ENCODE measurements at regions not wholly inside any gene's neighbourhood (a gene's known extent, or its start where the extent isn't known, plus 50 kb on each side); places are given as distances from the start of the nearest gene placed in this dataset.
"Not testable (repeated sequence)": the region's sequence is repeated elsewhere in the genome, so short reads cannot be mapped to it uniquely, and the experiment has no call there.

DNA sequence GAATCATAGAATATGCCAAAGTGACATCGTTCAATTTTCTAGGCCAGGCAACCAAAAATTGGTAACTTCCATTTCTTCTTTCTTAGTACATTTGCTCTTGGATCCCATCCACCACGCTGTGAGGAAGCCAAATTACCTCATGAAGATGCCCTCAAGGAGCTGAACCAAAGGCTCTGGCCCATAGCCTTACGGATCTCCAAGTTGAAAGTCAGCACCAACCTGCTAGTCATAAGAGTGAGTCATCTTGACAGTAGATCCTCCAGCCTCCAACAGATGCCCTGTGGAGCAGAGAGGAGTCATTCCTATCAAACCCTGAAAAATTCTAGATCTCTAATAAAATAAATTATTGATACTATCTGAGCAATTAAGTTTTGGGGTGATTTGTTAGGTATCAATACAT is 322.5 kb upstream of the COL8A1 start:
- no peak for DNase-seq (ENCODE audit: low read depth)

DNA sequence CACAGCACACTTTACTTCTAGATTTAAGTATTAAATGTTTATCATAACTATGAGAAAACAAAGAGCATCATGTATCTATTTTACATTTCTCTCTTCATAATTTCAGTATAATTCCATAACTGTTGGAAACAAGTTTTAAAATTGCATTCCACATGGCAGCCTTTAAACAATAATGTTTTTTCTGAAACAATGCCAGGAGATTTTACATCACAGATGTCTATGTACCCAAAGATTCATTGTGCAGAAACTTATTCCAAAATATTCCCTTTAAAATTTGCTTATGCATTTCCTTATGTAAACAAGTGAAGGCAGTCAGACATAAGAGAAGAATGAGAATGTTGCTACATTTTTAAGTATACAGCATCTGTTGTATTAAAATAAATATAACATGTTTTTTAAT is 324.9 kb upstream of the COL8A1 start:
- no peak for DNase-seq (ENCODE audit: low read depth)

DNA sequence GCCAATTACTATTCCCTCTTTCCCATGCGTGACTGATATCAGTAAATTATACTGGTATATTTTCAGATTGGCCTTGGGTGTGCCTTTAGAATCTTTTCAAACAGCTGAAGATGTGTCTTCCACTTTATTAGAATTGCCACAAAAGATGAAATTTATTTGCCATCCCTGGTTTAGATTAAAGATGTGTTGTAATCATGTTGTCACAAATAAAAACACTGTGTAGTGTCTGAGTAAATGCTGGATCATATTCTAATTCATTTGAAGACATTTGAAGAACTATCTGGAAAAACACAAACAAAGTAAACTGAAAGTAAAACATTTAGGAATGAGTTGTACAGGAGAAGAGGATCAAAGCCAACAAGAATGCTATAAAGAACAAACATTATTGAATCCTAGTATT is 339.7 kb upstream of the COL8A1 start:
- DNase-seq (ENCODE audit: low read depth): no peak

DNA sequence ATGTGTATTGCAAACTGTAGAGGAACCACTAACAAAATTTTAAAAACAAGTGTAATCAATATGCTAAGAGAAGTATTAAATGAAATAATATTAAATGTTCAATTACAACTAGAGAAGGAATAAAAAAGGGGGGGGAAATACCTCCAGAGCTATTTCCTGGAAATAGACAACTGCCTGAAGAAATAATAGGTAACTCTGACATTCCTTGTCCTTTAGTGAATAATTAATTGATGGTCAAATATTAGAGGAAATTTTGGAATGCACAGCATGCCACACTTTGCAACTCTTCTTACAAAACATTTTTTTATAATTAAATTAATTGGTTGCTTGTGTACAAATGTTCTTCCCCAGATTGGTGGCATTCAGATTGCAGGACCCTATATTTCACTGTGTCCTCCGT is 342.6 kb upstream of the COL8A1 start:
- DNase-seq (ENCODE audit: low read depth): no peak

DNA sequence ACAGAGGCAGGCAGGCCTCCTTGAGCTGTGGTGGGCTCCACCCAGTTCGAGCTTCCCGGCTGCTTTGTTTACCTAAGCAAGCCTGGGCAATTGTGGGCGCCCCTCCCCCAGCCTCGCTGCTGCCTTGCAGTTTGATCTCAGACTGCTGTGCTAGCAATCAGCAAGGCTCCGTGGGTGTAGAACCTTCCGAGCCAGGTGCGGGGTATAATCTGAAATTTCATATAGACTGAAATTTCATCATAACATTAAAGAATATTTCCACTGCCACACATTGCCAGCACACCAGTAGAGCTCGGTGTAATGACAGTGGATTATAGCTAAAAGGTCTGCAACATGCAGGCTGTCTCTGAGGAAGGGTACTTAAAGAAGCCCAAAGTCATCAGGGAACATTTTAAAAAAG is 344.3 kb upstream of the COL8A1 start:
- not testable (repeated sequence) for DNase-seq (ENCODE audit: low read depth)

DNA sequence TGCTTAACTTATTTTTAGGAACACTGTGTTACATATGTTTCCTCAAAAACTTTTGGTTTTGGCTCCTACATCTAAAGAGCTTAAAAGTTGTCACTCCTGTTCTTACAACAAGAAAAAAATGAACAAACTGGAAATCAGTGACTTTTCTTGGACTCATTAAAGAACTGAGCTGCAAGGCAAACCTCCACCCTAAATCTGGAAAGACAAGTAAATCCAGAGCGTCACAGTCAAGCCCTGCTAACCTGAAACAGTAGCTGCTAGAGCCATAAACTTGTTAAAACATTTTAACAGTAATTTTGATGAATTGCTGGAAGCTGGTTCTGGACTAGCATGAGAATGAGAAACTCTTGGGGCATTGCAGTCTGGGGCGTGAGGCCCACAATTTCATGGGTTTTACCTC is 350.5 kb upstream of the COL8A1 start:
- DNase-seq (ENCODE audit: low read depth): no peak

DNA sequence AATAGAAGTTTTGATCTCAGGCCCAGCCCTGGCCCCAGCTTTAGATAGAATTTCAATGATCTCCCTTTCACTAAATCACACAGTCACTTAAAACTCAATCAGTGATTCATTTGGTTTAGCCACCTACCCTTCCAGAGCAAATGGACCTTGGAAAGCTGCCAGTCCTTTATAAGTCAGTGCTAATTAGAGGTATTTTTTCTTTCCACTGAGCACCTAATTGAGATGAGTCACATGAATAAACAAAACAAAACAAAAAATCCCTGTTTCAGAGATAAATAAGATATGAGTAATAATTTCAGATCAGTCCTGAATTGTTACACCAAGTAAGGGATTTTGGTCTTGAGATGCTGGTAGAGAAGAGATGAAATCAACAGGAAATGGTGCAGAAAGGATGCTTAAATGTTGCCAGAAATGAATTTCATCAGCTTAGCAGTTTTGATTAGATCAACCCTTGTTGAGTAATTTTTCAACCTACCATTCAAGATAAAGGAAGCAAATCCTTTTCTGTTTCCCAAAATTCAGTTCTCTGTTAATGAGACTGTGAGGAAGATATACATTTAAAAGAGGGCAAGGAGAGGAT is 352.0 kb upstream of the COL8A1 start:
- peak; percentile 8 for DNase-seq (ENCODE audit: low read depth)

DNA sequence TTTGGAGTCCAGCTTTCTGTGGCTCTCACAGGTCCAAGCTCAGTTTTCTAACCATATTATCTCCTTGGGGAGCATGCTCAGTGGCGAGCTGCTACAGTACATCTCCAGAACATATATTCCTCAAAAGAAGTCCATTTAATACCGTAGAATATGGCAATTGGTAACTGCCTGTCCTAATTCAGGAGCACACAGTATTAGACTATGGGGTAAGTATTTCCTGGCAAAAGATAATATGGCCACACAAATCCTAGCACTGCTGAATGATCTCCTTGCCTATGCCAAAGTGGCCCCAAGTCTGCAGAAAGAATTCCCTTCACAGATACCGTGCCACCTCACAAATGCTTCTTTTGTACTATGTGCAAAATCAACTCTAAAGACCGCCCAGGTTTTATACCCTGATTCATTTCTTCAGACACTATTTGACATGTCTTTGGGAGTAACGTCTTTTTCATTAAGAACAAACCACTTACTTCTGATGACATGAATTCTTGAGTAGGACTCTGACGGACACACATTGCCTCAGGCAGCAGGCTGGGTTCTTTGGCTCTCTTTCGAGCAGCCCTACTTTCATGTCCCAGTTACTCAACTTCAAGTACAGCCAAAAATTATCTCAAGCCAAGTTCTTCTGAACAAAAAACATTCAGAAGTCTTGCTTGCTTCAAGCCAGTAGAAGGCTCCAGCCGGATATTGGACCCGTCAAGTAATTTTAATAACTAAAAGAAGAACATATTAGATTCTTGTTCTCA is 368.3 kb upstream of the DCBLD2 start:
- DNase-seq (ENCODE audit: low read depth): no peak

DNA sequence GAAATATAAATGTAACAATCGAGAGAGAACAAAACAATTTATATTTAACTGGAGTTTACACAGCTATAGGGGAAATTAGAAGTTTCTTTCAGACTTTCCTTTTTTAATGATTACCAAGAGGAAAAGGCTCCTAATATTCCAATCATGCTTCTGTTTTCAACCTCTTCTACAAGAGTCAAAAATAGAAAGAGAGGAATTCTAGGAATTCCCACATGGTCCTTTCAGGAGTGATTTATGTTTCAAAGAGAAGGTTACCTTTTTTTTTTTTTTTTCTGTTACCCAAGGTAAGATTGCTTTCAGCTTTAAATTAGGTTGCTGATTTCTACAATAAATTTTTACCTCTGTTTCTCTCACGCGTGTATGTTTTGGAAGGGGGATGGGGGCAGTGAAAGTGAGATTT is 355.3 kb upstream of the DCBLD2 start:
- DNase-seq (ENCODE audit: low read depth): no peak

DNA sequence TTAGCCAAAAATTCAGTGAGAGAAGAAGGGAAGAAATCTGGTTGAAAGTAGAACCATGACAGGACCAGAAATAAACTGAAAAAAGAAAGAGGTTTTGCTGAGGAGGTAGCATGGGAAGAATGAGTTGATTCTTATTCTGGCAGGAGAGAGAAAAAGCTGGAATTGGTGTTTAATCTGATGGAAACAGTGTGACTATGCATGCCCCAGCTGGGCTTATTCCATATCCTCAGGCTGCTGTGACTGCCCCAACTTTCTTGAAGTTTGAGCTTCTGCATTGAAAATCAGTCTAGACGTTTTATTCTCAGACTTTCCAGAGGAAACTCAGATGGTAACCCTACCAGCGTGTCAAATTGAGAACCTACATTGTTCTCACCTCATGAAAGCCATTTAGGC is 352.5 kb upstream of the DCBLD2 start:
- DNase-seq (ENCODE audit: low read depth): no peak

DNA sequence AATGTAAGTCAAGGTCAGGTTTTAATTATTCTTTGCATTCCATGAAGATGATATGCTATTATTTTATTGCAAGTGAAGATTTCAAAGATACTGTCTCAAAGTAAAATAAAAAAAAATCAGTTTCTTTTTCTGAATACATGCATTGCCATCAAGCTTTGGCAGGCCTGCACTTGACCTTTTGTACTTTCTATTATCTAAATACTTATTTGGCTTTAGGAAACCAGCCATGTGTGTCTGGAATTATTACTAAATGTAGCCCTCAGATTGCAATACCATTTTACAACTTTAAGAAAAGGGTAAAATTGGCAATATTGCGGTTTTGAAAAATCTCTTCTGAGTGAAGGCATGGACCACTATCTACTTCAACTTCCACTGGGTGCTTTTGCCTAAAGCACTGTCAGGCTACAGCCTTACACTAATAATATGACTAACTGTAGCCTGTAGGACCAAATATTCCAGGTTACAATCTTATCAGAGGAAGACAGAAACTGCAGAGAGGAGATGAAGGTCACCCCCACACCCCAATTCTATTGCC is 349.4 kb upstream of the DCBLD2 start:
- DNase-seq (ENCODE audit: low read depth): peak; percentile 71

DNA sequence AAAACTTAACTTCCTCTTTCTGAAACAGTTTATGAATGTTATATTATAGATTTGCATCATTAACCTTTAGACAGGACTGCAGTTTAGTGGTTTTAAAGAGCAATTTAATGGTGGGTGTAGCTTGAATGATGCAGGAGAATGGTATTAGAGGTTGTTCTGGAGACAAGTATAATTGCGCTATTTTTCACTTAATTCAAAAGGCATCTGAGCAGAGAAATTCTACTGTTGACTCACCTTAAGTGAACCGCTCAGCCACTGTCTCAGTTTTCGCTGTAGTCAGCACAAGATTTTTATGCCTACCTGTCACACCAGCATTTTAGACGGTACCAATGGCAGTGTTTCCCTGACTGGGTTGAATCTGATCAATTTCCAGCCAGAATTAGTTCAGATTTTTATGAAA is 348.8 kb upstream of the DCBLD2 start:
- peak; percentile 74 for DNase-seq (ENCODE audit: low read depth)

DNA sequence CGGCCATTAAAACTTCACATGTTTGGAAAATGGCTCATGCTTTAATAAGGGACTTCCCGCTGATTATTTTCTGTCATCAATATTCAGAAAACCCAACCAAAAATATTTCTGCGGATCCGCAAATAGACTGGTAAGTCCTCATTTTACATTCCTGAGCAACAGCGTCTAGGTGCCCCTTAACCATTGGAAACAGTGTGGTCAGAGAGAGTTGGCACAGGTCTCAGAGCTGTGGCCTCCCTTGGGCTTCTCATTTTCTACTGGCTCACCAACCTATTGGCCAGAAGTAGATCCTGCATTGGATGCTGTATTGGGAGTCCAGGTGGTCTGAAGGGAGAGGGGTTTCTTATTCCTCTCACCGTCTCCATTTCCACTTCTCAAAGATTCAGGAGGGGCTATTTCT is 348.1 kb upstream of the DCBLD2 start:
- DNase-seq (ENCODE audit: low read depth): no peak

DNA sequence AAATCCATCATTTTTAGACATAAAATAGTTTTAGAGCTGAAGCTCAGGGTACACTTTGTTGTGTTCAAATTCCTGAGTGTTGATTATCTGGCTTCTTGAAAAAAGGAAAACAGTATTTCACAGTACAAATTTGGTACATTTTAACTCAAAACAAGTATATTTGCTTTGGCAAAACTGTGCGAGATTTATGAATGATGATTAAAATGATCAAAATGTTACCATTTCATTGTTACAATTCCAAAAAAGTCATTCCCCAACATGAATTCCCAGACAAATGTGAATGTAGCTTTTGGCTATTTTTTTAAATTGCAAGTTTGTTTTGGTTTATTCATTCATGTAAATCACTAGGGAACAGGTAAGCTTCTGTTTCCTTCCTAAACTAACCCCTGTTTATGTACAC is 347.4 kb upstream of the DCBLD2 start:
- DNase-seq (ENCODE audit: low read depth): peak; percentile 21

DNA sequence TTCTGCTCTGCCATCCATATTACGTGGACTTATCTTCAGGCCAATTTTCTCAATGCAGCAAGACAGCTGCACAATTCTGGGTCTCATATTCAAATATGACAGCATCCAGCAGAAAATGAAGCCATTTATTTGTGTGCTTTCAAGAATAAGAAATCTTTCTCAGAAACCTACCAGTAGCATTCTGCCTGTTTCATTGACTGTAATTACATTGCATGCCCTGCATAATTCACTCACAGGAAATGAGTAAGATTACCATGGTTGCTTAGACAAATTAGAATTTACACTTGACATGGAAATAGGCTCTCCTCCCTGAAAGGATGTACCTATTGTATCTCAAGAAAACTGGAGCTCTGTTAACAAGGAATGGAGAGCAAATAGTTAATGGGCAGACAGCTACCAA is 346.6 kb upstream of the DCBLD2 start:
- no peak for DNase-seq (ENCODE audit: low read depth)

DNA sequence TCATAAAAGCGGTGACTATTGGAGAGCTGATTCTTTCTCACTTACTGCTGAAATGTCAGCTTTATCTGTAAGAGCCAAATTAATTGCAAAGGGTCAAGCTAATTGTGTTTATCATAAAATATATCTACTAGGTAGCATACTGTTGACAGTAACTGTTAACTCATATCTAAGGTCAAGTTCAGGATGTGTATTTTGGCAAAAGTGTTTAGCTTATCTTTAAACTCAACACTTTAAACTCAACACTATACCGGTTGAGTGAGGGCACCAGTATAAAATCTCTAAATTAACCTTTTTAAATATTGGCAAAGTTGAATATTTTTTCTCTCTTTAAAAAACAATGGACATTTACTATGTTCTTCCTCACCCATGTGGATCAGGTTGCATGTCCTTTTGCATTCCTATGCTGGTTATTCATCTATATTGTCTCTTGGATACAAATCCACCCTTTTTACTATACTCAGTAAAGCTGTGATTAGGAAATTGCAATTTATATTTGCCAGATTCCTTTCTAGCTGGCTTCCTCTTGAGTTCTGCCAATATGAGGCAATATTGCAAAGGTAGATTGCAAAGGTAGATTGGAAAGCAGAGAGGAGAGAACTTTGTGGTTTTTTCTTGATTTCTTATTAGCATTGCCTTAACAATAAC is 344.6 kb upstream of the DCBLD2 start:
- peak; percentile 24 for DNase-seq (ENCODE audit: low read depth)

DNA sequence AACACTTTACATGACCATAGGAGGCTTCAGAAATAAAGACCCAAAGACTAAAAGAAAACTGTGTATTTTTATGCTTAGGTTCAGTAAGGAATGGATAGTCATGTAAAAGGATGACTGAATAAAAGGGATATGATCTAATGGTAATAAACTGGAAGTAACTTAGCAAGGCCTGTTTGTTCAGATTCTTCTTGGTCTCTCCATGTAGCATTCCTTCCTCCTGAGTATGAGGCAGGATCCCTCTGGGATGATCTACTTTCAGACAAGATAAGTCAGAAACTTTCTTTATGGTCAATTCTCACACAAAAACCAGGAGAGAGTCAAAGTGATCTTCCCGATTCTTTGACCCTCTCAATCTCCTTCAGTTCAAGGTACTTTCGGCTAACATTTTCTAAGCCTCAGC is 340.8 kb upstream of the DCBLD2 start:
- DNase-seq (ENCODE audit: low read depth): peak; percentile 26

DNA sequence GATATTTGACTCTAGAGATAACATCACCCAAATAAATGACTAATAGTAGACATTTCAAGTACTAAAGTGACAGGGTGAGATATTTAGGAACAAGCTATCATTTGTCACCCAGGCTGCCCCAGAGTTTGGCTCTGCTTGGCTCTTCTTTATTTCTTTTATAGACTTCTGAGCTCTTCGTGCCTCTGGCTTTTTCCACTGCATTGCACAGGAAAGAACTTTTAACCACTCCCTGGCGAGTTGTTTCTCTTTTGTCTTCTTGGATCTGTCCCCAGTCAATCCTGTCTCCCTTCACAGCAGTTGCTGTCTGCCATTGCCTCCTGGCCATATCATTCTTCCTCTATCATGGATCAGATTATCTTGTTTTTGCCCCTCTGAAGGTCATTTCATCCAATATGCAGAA is 339.2 kb upstream of the DCBLD2 start:
- no peak for DNase-seq (ENCODE audit: low read depth)

DNA sequence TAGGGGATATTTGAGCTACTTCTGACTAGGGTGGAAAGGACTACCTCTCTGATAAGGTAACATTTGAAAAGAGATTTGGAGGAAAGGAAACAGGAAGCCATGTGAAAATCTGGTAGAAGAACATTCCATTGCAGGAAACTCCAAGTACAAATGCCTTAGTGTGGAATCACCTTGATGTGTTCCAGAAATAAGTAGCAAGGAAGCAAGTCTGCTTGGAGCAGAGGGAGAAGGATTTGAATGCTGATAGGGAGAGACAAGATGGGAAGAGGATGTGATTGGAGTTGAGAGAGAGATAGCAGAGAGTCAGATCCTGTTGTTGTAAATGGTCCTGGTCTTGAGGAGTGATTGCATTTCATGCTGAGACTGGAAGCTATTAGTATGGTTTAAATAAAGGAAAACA is 335.1 kb upstream of the DCBLD2 start:
- no peak for DNase-seq (ENCODE audit: low read depth)

DNA sequence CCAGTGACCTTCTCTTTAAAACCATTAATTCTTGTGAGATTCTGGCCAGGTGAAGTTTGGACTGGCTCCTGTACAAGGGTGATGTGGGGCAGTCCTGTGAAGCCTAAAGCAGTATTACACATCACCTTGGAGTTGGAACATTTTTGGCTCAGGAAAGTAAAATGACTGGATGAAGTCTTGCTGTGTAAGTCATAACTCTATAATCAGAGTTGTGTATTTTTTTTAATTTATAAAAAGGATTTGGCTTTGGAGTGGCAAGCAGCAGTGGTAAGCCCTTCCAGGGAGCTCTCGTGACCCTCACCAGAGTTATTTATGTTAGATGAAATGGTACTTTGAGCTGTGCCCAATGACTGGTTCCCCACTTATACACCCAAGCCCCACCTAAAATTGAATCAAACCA is 331.2 kb upstream of the DCBLD2 start:
- DNase-seq (ENCODE audit: low read depth): no peak

DNA sequence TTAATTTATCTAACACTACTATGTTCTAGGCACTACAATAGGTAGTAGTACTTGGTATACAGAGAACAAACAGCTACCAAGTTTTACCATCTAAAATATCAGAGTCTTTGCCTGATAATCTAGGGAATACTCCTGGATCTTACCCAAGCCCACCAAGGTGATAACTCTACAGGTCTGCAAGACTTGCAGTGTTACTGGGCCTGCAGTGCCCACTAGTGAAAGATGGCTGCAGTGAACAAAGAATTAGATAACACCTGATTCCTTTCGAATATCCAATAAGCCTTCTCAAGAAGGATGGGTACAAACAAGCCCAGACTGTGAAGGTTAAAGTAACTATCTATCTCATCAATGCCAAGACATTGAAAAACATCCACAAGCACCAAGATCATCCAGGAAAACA is 317.0 kb upstream of the DCBLD2 start:
- no peak for DNase-seq (ENCODE audit: low read depth)

DNA sequence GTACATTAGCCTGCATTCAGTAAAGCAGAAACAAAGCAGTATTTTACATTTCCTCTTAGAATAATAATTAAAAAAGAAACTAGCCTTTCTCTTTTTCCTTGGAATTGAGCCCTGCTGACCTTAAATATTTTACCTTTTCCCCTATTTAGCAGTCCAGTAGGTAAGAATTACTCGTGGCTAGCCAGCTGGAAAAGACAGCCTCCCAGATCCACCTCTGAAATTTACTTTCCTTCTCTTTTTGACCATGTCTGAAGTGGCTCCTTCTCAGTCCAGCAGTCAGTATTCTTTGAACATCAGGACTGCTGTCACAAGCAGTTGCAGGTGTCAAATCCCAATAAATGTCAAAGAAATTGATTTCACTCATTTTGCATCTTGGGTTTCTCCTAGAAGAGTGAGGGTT is 311.5 kb upstream of the DCBLD2 start:
- DNase-seq (ENCODE audit: low read depth): no peak

DNA sequence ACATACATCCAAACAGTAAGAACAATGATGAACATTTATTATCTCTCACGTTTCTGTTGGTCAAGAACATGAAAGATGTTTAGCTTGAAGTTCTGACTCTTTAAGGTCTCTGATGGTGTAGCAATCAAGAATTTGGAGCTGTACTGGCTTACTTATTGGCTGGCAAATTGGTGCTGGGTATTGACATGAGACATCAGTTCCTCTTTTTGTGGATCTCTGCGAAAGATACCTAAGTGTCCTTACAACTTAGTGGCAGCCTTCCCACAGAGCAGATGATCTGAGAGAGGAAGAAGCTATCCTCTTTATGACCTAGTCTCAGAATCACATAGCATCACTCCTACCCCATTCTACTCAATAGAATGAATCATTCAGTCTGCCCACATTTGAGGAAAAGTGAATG is 309.8 kb upstream of the DCBLD2 start:
- no peak for DNase-seq (ENCODE audit: low read depth)

DNA sequence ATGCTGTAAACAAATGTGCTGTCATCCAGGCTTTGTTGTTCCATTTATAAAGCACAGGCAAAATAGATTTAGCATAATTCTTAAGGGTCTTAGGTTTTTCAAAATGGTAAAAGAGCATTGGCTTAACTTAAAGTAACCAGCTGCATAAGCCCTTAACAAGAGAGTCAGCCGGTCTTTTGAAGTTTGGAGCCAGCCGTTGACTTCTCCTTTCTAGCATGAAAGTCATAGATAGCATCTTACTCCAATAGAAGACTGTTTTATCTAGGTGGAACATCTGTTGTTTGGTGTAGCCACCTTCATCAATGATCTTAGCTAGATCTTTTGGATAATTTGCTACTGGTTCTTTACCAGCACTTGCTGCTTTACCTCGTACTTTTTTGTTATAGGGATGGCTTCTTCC is 297.5 kb upstream of the DCBLD2 start:
- DNase-seq (ENCODE audit: low read depth): no peak

Measured in amniotic epithelial cell (primary cell).